WTC11 (cell line): ENCODE measurements at regions not wholly inside any gene's neighbourhood (a gene's known extent, or its start where the extent isn't known, plus 50 kb on each side); places are given as distances from the start of the nearest gene placed in this dataset.

ENCODE experiments used
- ATF2 ChIP-seq: sonication (generic); formaldehyde crosslinking; IDR thresholded peaks from 2 replicates; pipeline ENCODE4 v1.8.1; 2022; ENCODE audit warnings: low read depth, missing genetic modification reagents, borderline replicate concordance
- CTCF ChIP-seq: fragments of 200-600 bp; IDR thresholded peaks from 2 replicates; pipeline ENCODE4 v1.8.0; 2022; ENCODE audit warnings: antibody characterized with exemption
- E2F1 ChIP-seq: sonication (generic); formaldehyde crosslinking; IDR thresholded peaks from 2 replicates; pipeline ENCODE4 v1.8.0; 2022; ENCODE audit warnings: mild to moderate bottlenecking, missing genetic modification reagents
- E2F4 ChIP-seq: sonication (generic); formaldehyde crosslinking; IDR thresholded peaks from 2 replicates; pipeline ENCODE4 v1.8.1; 2022; ENCODE audit warnings: low read depth, mild to moderate bottlenecking, moderate library complexity, missing genetic modification reagents, borderline replicate concordance
- FOXP1 ChIP-seq: sonication (generic); formaldehyde crosslinking; IDR thresholded peaks from 2 replicates; pipeline ENCODE4 v1.8.0; 2022; ENCODE audit warnings: missing genetic modification reagents, mild to moderate bottlenecking, moderate library complexity, borderline replicate concordance
- NFYB ChIP-seq: sonication (generic); formaldehyde crosslinking; conservative IDR thresholded peaks from 2 replicates; pipeline ENCODE4 v1.8.0; 2022; ENCODE audit warnings: low read depth, missing genetic modification reagents
- NR2C2 ChIP-seq: sonication (generic); formaldehyde crosslinking; IDR thresholded peaks from 2 replicates; pipeline ENCODE4 v1.8.0; 2022; ENCODE audit warnings: mild to moderate bottlenecking, missing genetic modification reagents
- SP1 ChIP-seq: sonication (generic); formaldehyde crosslinking; conservative IDR thresholded peaks from 2 replicates; pipeline ENCODE4 v1.8.1; 2022; ENCODE audit warnings: missing genetic modification reagents
- TP53 ChIP-seq: sonication (generic); formaldehyde crosslinking; IDR thresholded peaks from 2 replicates; pipeline ENCODE4 v1.8.1; 2023; ENCODE audit warnings: mild to moderate bottlenecking, missing genetic modification reagents
- ZBTB43 ChIP-seq: sonication (generic); formaldehyde crosslinking; IDR thresholded peaks from 2 replicates; pipeline ENCODE4 v1.8.1; 2023; ENCODE audit warnings: mild to moderate bottlenecking, missing genetic modification reagents
- ZNF219 ChIP-seq: sonication (generic); formaldehyde crosslinking; IDR thresholded peaks from 2 replicates; pipeline ENCODE4 v1.8.0; 2023; ENCODE audit warnings: missing genetic modification reagents, mild to moderate bottlenecking, borderline replicate concordance
- ZNF263 ChIP-seq: sonication (generic); formaldehyde crosslinking; IDR thresholded peaks from 2 replicates; pipeline ENCODE4 v1.8.1; 2022; ENCODE audit warnings: low read depth, mild to moderate bottlenecking, moderate library complexity, missing genetic modification reagents

GRCh38 chr4:108360754-108361445, 192.2 kb upstream of the LEF1 start:
- no peak for TF ChIP-seq CTCF
- TF ChIP-seq SP1 (CRISPR knock-in tag), result no peak
- TF ChIP-seq E2F4 (CRISPR knock-in tag), result no peak
- TF ChIP-seq ZBTB43 (CRISPR knock-in tag), result no peak
- TF ChIP-seq TP53 (CRISPR knock-in tag), result no peak
- no peak for TF ChIP-seq E2F1
- no peak for TF ChIP-seq ZNF263 (CRISPR knock-in tag)
- TF ChIP-seq FOXP1 (CRISPR knock-in tag), result no peak
- no peak for TF ChIP-seq NFYB (CRISPR knock-in tag)
- no peak for TF ChIP-seq ATF2 (CRISPR knock-in tag)
- no peak for TF ChIP-seq NR2C2 (CRISPR knock-in tag)
- no peak for TF ChIP-seq ZNF219 (CRISPR knock-in tag)
